ENCODE measurements at regions not wholly inside any gene's neighbourhood (a gene's known extent, or its start where the extent isn't known, plus 50 kb on each side); places are given as distances from the start of the nearest gene placed in this dataset.

GRCh38 chr4:189823591-189823990, 117.1 kb upstream of the FRG1 start:
- no peak for DNase-seq (ENCODE audit: low read depth)
- no peak for TF ChIP-seq CTCF (IDR thresholded peaks at IDR 0.05; ENCODE audit: insufficient read depth, low read depth, low read length, missing control alignments)

DNA sequence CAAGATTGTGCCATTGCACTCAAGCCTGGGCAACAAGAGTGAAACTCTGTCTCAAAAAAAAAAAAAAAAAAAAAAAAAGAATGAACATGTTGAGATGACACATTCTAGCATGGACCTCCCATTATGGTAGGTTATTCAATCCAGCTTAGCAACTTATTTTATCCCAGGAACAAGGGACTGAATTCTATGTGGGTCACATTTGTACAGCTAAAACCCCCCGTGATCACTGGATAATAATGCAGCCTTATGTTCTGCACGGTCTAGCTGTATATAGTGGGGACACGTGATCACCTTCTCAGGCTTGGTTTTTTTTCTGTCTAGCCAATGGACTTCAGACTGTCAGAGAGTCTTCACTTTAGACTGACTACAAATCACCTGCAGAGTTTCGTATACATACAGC, 115.2 kb upstream of the FRG1 start:
- no peak for TF ChIP-seq CTCF (IDR thresholded peaks at IDR 0.05; ENCODE audit: insufficient read depth, low read depth, low read length, missing control alignments)
- DNase-seq (ENCODE audit: low read depth) = no peak

More at GRCh38 chr4:189823591-189823990, 117.1 kb upstream of the FRG1 start:
- H3K4me3 ChIP-seq (ENCODE audit: low read length) = no peak overlapping the region

GRCh38 chr4:189826657-189827056, 114.0 kb upstream of the FRG1 start:
- TF ChIP-seq CTCF (IDR thresholded peaks at IDR 0.05; ENCODE audit: insufficient read depth, low read depth, low read length, missing control alignments) = no peak
- H3K4me3 ChIP-seq (ENCODE audit: low read length) = no peak overlapping the region
- no peak for DNase-seq (ENCODE audit: low read depth)

More for the DNA sequence above, 115.2 kb upstream of the FRG1 start:
- H3K4me3 ChIP-seq (ENCODE audit: low read length) = no peak overlapping the region

DNA sequence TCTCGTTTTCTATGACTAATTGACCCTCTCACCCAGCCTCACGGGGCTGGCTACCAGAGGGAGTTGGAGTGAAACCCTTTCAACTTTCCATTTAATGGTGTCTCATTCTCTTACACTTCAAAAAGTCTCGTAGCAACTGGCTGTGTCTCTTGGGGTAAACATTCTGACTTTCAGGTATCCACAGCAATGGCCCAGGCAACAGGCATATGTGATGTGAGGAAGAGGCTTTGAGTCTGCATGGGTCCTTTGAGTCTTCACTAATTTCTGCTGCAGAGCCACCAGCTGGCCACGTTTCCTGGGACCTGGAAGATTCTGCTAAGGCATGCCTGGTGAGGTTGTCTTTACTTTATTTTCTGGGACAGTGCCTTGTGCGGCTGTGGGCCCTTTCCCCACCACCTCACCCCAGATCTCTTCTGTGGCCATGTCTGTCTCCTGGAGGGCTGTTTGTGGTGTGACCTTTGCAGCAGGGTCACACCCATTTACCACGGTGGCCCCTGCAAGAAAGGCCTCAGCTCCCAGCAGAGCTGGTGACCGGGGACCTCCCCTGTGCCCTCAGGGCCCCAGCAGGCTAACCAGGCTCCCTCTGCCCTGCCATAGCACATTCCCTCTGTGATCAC, 112.5 kb upstream of the FRG1 start:
- DNase-seq (ENCODE audit: low read depth) = no peak
- TF ChIP-seq CTCF (IDR thresholded peaks at IDR 0.05; ENCODE audit: insufficient read depth, low read depth, low read length, missing control alignments) = no peak

GRCh38 chr4:189832528-189832927, 108.1 kb upstream of the FRG1 start:
- no peak overlapping the region for H3K4me3 ChIP-seq (ENCODE audit: low read length)
- no peak for DNase-seq (ENCODE audit: low read depth)
- TF ChIP-seq CTCF (IDR thresholded peaks at IDR 0.05; ENCODE audit: insufficient read depth, low read depth, low read length, missing control alignments) = no peak

More for the DNA sequence above, 112.5 kb upstream of the FRG1 start:
- H3K4me3 ChIP-seq (ENCODE audit: low read length) = no peak overlapping the region

DNA sequence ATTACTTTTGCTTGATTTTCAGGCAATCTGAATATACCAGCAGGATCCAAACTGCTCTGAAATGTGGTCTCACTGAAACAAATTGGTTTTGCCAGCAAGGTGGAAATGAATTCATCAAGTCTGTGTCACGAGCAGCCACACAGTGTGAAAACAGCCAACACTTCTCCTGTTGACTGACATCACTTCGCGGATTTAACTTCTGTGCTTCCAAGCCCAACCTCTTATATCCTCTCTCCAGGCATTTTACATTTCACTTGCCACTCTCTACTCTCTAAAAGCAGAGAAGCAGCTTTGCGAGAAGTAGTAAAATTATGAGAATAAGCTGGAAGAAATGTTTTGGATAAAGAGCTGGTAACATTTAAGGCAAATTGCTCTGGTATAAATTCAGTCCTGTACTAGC, 106.1 kb upstream of the FRG1 start:
- H3K4me3 ChIP-seq (ENCODE audit: low read length) = no peak overlapping the region
- no peak for TF ChIP-seq CTCF (IDR thresholded peaks at IDR 0.05; ENCODE audit: insufficient read depth, low read depth, low read length, missing control alignments)
- DNase-seq (ENCODE audit: low read depth) = no peak

DNA sequence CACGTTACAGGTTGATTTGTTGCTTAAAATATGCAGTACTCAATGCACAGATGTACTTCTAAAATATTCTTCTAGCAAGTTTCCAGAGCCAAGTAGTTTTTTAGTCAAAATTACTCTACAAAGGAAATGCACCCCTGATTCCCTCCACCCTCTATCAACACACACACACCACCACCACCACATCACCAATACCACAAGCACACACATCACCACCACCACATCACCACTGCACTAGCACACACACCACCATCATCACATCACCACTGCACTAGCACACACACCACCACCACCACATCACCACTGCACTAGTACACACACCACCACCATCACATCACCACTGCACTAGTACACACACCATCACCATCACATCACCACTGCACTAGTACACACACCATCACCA, 105.2 kb upstream of the FRG1 start:
- TF ChIP-seq CTCF (IDR thresholded peaks at IDR 0.05; ENCODE audit: insufficient read depth, low read depth, low read length, missing control alignments) = no peak
- no peak overlapping the region for H3K4me3 ChIP-seq (ENCODE audit: low read length)
- no peak for DNase-seq (ENCODE audit: low read depth)
